Fibroblast of mammary gland (primary cell): ENCODE measurements at regions not wholly inside any gene's neighbourhood (a gene's known extent, or its start where the extent isn't known, plus 50 kb on each side); places are given as distances from the start of the nearest gene placed in this dataset.

Experiments used
- DNase-seq: peaks from one replicate; pipeline ENCODE4 v3.0.0-alpha.2; 2010; ENCODE audit warnings: low read depth
- H3K4me3 ChIP-seq: 2 replicates; pipeline ENCODE4 v1.5.1; 2011; ENCODE audit warnings: low read depth, mild to moderate bottlenecking, low read length, moderate library complexity; ENCODE audit not compliant: control insufficient read depth
- TF ChIP-seq, protein P1 (sequence below): conservative IDR thresholded peaks from 2 replicates; pipeline ENCODE4 v1.5.1; 2011; ENCODE audit warnings: low read depth, low read length, inconsistent platforms; ENCODE audit not compliant: control insufficient read depth, insufficient read depth

DNA sequence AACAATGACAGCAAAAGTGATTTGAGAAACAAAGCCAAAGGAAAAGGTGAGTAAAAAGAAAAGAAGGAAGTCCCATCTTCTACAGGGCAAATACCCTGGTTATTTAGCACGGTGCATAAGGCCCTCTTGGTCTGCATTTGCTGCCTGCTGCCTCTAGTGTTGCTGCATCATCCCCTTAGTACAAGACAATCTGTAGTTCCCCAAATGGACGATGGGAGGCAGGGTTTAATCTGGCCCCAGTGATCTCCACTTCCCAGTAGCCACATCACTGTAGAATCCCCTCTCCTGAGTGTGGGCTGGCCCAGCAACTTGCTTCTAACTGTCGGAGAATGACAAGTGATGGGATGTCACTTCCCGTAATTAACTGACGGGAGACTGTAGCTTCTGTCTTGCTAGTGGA is 85.1 kb downstream of the CTAGE1 start:
- TF ChIP-seq, protein P1, sequence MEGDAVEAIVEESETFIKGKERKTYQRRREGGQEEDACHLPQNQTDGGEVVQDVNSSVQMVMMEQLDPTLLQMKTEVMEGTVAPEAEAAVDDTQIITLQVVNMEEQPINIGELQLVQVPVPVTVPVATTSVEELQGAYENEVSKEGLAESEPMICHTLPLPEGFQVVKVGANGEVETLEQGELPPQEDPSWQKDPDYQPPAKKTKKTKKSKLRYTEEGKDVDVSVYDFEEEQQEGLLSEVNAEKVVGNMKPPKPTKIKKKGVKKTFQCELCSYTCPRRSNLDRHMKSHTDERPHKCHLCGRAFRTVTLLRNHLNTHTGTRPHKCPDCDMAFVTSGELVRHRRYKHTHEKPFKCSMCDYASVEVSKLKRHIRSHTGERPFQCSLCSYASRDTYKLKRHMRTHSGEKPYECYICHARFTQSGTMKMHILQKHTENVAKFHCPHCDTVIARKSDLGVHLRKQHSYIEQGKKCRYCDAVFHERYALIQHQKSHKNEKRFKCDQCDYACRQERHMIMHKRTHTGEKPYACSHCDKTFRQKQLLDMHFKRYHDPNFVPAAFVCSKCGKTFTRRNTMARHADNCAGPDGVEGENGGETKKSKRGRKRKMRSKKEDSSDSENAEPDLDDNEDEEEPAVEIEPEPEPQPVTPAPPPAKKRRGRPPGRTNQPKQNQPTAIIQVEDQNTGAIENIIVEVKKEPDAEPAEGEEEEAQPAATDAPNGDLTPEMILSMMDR: peak; percentile 21
- no peak overlapping the region for H3K4me3 ChIP-seq
- no peak for DNase-seq

DNA sequence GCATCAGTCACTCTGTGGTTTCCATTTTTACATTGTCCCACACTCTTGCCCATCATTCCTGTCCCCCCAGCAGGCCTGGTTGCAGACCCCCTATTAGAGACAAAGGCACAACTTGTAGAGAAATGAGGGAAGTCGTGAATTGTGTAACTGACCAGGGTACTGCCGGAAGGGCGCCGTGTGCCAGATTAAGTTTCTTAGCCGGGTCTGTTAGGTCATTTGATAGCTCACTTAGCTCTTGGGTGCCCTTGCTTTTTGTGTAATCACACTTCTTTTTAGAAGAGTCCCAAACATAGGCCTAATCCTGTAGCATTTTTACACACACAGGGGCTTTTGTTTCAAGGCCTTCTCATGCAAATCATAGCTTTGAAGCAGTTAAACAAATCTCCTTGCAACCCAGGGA is 87.2 kb downstream of the CTAGE1 start:
- TF ChIP-seq, protein P1: no peak
- no peak overlapping the region for H3K4me3 ChIP-seq
- DNase-seq: no peak

DNA sequence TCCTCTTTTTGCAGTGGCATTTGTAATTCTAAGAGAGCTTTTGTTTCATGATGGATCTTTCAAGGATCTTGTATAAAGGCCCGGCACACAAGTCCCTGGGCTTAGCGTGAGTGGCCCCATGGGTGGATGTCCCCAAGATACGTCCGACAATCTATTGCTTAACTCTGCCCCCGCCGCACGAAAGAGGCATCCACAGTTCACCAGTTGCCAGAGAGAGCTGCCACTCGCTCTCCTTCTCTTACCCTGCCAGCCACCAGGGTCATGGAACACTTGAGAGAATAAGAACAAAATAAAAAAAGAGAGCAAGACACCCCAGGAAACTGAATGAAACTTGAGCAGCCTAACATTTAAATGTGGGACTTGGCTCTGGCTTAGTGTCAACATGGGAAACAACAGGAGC is 92.3 kb downstream of the CTAGE1 start:
- TF ChIP-seq, protein P1: no peak
- DNase-seq: no peak
- H3K4me3 ChIP-seq: no peak overlapping the region

DNA sequence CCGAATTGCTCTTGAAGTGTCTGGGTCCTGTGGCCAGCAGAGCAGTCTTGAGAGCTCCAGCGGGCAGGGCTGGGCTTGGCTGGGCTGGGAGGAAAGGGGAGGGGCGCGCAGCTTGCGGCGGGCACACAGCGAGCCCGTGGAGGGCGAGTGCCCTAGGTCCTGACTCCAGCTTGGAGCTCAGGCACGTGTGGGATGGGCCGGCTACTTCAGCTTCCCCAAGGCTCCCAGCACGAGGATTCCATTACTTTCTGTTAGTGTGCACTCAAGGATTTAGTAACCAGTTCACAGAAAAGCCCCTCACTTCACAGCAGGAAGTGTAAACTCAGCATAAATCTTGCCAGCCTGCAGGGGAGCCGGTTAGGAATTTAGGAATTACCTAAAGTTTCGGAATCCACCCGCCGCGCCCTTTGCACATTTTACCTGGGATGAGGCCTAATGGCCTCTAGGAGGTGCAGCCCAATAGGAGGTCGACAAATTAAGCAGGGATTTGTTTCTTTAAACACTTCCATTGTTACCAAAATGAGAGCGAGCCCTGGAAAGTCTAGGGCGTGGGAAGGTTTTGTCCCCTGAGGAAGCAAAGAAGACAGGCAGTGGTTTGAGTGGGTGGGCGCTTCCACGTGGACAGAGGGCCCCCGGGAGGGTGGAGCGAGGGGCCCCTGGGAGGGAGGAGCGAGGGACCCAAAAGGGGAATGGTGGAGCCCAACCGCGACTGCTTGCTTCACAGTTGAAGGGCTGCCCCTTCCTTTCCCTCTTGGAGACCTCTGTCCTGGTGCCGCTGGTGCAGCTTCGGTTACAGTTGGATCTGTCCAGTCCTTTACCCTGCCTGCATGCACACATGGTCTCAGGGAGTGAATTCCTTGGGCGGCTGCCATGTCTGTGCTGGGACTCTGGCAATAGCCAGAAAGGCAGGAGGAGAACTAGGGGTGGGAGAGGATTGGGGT is 93.3 kb downstream of the CTAGE1 start:
- TF ChIP-seq, protein P1: peak; percentile 17
- peak; percentile 25 for DNase-seq
- H3K4me3 ChIP-seq: no peak overlapping the region

DNA sequence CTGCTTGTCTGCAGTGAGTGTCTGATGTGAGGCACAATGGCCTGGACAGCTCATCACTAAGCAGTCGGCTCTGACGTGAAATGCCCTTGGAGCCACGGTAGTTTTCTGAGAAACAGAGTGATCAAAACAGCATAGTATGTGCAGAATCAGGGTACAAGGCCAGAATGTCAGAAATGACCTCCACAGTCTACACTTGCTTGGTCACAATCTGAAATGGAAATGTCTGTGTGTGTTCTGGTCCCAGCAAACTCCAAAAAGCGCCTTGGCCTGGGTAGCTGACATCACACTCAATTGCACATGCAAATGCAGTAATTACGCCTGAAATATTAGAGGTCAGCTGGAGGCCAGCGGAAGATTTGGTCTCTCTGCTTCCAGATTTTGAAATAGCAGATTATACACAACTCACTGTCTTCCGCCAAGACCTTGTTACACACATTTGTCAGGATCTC is 95.4 kb downstream of the CTAGE1 start:
- peak; percentile 68 for DNase-seq
- TF ChIP-seq, protein P1: no peak
- H3K4me3 ChIP-seq: no peak overlapping the region

DNA sequence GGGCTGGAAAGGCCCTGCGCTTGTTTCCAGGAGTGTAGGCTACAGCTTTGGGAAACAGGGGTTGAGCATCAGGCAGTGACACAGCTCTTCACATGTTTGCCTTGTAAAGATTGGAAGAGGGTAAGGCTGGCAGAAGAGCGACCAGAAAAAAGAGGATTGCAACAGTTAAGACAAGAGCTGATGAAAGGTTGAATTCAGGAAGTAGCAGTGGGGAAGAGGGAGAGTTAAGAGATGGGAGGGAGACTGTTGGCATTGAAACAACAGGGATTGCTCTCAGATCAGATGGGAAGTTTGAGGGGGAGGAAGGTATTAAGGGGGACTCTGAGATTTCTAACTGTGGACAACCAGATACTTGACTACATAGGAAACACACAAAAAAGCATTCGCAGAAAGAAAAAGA is 96.9 kb downstream of the CTAGE1 start:
- no peak overlapping the region for H3K4me3 ChIP-seq

More for the DNA sequence above, 96.9 kb downstream of the CTAGE1 start:
- DNase-seq: no peak
- TF ChIP-seq, protein P1: no peak
